Psoas muscle (tissue), 7 donors: ENCODE measurements at regions not wholly inside any gene's neighbourhood (a gene's known extent, or its start where the extent isn't known, plus 50 kb on each side); places are given as distances from the start of the nearest gene placed in this dataset.

ENCODE experiments used
- ATAC-seq, 4 donors: fragments of 200-7000 bp; cut with Tn5 transposase; one replicate each; pipeline ENCODE4 v1.9.1; 2020; ENCODE audit warnings: moderate library complexity in 3 of 4, mild to moderate bottlenecking in 2 of 4
- DNase-seq, 2 donors: peaks; one replicate each; pipeline ENCODE4 v3.0.0-alpha.2; 2020
- H3K27ac ChIP-seq: fragments of 200-600 bp; one replicate; pipeline ENCODE4 v1.8.0; 2022
- H3K27me3 ChIP-seq, 3 donors: fragments of 200-600 bp in 1 of 3; one replicate each; pipeline versions ENCODE4 v1.6.1 to v1.8.0; 2013 to 2022; ENCODE audit warnings: low read length in 2 of 3, mild to moderate bottlenecking in 2 of 3, moderate library complexity in 1 of 3; ENCODE audit not compliant: insufficient read depth in 3 of 3
- H3K36me3 ChIP-seq, 2 donors: fragments of 200-600 bp in 1 of 2; one replicate each; pipeline versions ENCODE4 v1.6.1 to v1.8.0; 2013 to 2022; ENCODE audit warnings: low read depth in 1 of 2, mild to moderate bottlenecking in 1 of 2, moderate library complexity in 1 of 2; ENCODE audit not compliant: insufficient read depth in 1 of 2
- H3K4me1 ChIP-seq: fragments of 200-600 bp; one replicate; pipeline ENCODE4 v1.8.0; 2022
- H3K4me3 ChIP-seq: fragments of 200-600 bp; one replicate; pipeline ENCODE4 v1.8.0; 2022; ENCODE audit warnings: mild to moderate bottlenecking
- H3K9me3 ChIP-seq: fragments of 200-600 bp; one replicate; pipeline ENCODE4 v1.8.0; 2022
- WGBS, 3 donors: extraction: QIAGEN DNeasy Blood & Tissue Kit; methylation state at CpG; one replicate each; pipeline versions ENCODE4 v1.1.6 to v1.1.7; 2013; 5-methylcytosine and 5-hydroxymethylcytosine counted together
- intact Hi-C, 2 donors: fragments of 100-400 bp; cut with DNase I; formaldehyde crosslinking; loops; one replicate each; pipeline versions ENCODE4 v1.11.0 to v1.14.2; 2022
- TF ChIP-seq, protein P1 (sequence below): fragments of 200-600 bp; IDR thresholded peaks from one replicate; pipeline ENCODE4 v1.8.0; 2022; ENCODE audit warnings: antibody characterized with exemption
- donor health status: healthy with polysubstance abuse.
- donor health status: DM: no; HTN: no; CAD: no; lungs with moderate emphysema.
- donor health status: Bipolar disorder and iron deficiency.
- donor health status: healthy.
- donor health status: DM: yes; HTN: yes; CAD: no.
- donor health status: DM: no; HTN: no; CAD: no.
- donor health status: DM: yes; HTN: yes; CAD: no.

DNA sequence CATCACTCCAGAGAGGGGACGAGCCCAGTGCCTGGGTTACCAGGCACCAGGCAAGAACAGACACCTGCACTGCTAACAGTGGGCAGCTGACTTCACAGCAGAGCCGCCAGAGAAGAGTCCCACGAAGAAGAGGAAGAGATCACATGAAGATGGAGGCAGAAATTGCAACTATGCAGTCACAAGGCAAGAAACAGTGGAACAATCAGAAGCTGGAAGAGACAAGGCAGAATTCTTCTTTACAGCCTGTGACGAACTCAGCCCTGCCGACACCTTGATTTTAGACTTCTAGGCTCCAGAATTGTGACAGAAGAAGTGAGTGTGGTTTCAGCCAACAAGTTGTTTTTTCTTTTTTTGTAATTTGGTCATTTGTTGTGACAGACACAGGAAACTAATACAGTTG, 59.2 kb downstream of the IL12A start:
- no peak overlapping the region for H3K27ac ChIP-seq
- intact Hi-C loops: no loop called here
- no peak for ATAC-seq
- TF ChIP-seq, protein P1, sequence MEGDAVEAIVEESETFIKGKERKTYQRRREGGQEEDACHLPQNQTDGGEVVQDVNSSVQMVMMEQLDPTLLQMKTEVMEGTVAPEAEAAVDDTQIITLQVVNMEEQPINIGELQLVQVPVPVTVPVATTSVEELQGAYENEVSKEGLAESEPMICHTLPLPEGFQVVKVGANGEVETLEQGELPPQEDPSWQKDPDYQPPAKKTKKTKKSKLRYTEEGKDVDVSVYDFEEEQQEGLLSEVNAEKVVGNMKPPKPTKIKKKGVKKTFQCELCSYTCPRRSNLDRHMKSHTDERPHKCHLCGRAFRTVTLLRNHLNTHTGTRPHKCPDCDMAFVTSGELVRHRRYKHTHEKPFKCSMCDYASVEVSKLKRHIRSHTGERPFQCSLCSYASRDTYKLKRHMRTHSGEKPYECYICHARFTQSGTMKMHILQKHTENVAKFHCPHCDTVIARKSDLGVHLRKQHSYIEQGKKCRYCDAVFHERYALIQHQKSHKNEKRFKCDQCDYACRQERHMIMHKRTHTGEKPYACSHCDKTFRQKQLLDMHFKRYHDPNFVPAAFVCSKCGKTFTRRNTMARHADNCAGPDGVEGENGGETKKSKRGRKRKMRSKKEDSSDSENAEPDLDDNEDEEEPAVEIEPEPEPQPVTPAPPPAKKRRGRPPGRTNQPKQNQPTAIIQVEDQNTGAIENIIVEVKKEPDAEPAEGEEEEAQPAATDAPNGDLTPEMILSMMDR: no peak
- no peaks in the 10 kb centered on the region for H3K36me3 ChIP-seq
- 67 to 84% (median 79%) methylated on average over 5 of the region's 5 CpGs for WGBS, 3 donors
- no peaks in the 10 kb centered on the region for H3K9me3 ChIP-seq
- DNase-seq: no peak
- no peaks in the 10 kb centered on the region for H3K27me3 ChIP-seq
- H3K4me3 ChIP-seq: no peak overlapping the region
- H3K4me1 ChIP-seq: no peaks in the 10 kb centered on the region

DNA sequence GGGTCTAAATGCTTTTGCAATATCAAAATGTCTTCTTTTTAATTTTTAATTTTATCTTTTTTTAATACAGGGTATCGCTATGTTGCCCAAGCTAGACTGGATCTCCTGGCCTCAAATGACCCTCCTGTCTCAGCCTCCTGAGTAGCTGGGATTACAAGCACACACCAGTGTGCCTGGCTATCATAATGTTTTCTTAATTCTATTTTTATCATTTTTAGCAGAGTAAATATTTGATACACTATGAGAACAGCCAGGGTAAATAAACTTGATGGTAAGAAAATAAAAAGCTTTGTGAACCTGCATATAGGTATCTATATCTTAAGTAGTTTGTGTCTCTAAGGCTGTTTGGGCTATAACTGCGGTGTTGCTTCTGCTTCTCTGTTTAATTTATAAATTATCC, 60.4 kb downstream of the IL12A start:
- WGBS, 3 donors: 86 to 95% (median 93%) methylated on average over 2 of the region's 2 CpGs
- no peak overlapping the region for H3K4me3 ChIP-seq
- no peak for DNase-seq
- H3K36me3 ChIP-seq: no peaks in the 10 kb centered on the region
- no peak overlapping the region for H3K27ac ChIP-seq
- TF ChIP-seq, protein P1: no peak
- ATAC-seq: no peak
- no peaks in the 10 kb centered on the region for H3K9me3 ChIP-seq
- H3K4me1 ChIP-seq: no peaks in the 10 kb centered on the region
- H3K27me3 ChIP-seq: no peaks in the 10 kb centered on the region
- intact Hi-C loops: no loop called here

DNA sequence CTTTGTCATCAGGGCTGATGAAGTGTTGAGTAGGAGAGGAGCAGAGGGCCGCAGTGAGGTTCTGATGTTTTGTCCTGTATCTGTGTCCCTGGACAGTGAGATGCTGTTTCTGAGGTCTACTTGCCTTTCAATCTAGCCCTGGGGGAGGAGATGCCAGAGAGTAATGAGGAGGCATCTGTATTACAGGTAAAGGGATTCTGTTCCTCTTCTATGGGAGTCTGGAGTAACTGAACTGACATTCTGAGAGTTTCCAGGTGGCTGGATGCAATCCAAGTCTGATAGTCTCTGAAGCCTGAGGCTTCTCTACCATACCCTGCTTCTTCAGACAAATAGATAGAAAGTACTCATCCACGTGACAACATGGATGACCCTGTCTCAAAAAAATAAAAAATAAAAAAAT, 60.9 kb downstream of the IL12A start:
- H3K36me3 ChIP-seq: no peaks in the 10 kb centered on the region
- TF ChIP-seq, protein P1: no peak
- DNase-seq: no peak
- H3K4me1 ChIP-seq: no peaks in the 10 kb centered on the region
- intact Hi-C loops: no loop called here
- no peak for ATAC-seq
- H3K27me3 ChIP-seq: no peaks in the 10 kb centered on the region
- H3K4me3 ChIP-seq: no peak overlapping the region
- H3K27ac ChIP-seq: no peak overlapping the region
- H3K9me3 ChIP-seq: no peaks in the 10 kb centered on the region
- 74 to 82% (median 77%) methylated on average over 2 of the region's 2 CpGs for WGBS, 3 donors

DNA sequence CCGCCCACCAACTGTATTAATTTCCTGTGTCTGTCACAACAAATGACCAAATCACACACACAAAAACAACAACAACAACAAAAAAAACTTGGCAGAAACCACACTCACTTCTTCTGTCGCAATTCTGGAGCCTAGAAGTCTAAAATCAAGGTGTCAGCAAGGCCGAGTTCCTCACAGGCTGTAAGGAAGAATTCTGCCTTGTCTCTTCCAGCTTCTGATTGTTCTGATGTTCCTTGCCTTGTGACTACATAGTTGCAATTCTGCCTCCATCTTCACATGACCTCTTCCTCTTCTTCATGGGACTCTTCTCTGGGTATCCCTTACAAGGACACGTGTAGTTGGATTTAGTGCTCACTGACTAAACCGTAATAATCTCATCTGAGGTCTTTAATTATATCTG, 61.4 kb downstream of the IL12A start:
- DNase-seq (no peak), ATAC-seq (no peak)
- no peaks in the 10 kb centered on the region for H3K27me3 ChIP-seq
- H3K27ac ChIP-seq: no peak overlapping the region
- WGBS, 3 donors: 77 to 81% (median 79%) methylated on average over 5 of the region's 5 CpGs
- intact Hi-C loops: no loop called here
- no peaks in the 10 kb centered on the region for H3K4me1 ChIP-seq
- H3K36me3 ChIP-seq: no peaks in the 10 kb centered on the region
- TF ChIP-seq, protein P1: no peak
- H3K9me3 ChIP-seq: no peaks in the 10 kb centered on the region
- H3K4me3 ChIP-seq: no peak overlapping the region

DNA sequence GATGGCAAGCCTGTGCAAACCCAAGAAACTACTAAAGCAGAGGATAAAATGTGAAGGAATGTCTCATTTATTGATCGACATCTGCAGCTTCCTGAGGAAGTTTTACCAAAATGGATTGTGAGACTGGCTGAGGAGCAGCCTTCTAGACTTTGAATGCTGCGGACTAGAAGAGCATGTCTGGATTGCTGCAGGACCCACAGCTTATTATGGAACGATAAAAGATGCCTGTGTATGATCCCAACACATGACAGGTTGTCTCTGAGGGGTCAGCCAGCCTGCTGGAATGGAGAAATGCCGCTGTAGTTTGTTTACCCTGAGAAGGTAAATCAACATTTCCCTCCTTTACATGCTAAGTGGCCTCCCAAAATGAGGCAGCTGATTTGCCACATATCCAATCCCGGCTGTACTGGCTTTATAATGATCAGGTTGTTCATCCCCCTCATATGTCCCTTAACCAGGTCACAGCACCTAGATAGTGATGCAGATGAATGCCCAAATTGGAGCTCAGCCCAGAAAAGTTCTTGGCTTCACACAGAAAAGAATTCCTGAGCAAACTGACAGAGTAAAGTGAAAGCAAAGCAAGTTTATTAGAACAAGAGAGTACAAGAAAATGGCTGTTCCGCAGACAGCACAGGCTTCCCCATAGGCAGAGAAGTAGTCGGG, 63.9 kb downstream of the IL12A start:
- WGBS, 3 donors: 70 to 75% (median 73%) methylated on average over 7 of the region's 7 CpGs
- no peaks in the 10 kb centered on the region for H3K4me1 ChIP-seq
- intact Hi-C loops: no loop called here

More for the DNA sequence above, 63.9 kb downstream of the IL12A start:
- DNase-seq (no peak), ATAC-seq (no peak)
- no peaks in the 10 kb centered on the region for H3K27me3 ChIP-seq
- TF ChIP-seq, protein P1: no peak
- no peak overlapping the region for H3K27ac ChIP-seq
- no peaks in the 10 kb centered on the region for H3K9me3 ChIP-seq
- H3K36me3 ChIP-seq: no peaks in the 10 kb centered on the region
- H3K4me3 ChIP-seq: no peak overlapping the region
